GM12875 (cell line): ENCODE measurements at regions not wholly inside any gene's neighbourhood (a gene's known extent, or its start where the extent isn't known, plus 50 kb on each side); places are given as distances from the start of the nearest gene placed in this dataset.
"Not testable (repeated sequence)": the region's sequence is repeated elsewhere in the genome, so short reads cannot be mapped to it uniquely, and the experiment has no call there.

ENCODE experiments used
- H3K4me3 ChIP-seq: one replicate; pipeline ENCODE4 v1.5.1; 2011; ENCODE audit warnings: low read depth, low read length, control low read depth
- TF ChIP-seq, protein P1 (sequence below): IDR thresholded peaks from 2 replicates; pipeline ENCODE4 v1.5.1; 2011; ENCODE audit warnings: low read depth, mild to moderate bottlenecking, control low read depth, inconsistent platforms, low read length, moderate library complexity, borderline replicate concordance; ENCODE audit not compliant: insufficient read depth

- no peak overlapping the region for H3K4me3 ChIP-seq
- TF ChIP-seq, protein P1, sequence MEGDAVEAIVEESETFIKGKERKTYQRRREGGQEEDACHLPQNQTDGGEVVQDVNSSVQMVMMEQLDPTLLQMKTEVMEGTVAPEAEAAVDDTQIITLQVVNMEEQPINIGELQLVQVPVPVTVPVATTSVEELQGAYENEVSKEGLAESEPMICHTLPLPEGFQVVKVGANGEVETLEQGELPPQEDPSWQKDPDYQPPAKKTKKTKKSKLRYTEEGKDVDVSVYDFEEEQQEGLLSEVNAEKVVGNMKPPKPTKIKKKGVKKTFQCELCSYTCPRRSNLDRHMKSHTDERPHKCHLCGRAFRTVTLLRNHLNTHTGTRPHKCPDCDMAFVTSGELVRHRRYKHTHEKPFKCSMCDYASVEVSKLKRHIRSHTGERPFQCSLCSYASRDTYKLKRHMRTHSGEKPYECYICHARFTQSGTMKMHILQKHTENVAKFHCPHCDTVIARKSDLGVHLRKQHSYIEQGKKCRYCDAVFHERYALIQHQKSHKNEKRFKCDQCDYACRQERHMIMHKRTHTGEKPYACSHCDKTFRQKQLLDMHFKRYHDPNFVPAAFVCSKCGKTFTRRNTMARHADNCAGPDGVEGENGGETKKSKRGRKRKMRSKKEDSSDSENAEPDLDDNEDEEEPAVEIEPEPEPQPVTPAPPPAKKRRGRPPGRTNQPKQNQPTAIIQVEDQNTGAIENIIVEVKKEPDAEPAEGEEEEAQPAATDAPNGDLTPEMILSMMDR = no peak
These were observed 658.4 kb downstream of the UQCRFS1 start for GRCh38 chr19:28554321-28555091.

DNA sequence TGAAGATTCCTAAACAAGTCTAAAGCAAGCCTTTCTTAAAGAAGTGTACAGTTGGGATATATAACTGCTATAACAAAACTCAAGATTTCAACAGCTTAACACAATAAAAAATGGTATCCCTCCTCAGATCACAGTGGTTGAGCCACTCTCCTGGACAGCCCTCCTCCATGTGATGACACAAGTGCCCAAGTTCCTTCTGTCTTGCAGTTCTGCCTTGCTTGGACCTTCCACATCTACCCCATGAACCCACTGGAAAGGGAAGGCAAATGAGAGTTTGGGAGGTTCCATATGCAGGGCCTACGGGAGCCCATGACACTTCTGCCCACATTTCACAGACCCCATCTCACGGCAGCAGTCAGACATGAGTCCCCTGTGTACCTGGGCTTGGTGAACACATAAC, 659.2 kb downstream of the UQCRFS1 start:
- TF ChIP-seq, protein P1 = no peak
- H3K4me3 ChIP-seq = no peak overlapping the region

GRCh38 chr19:28553005-28553404, 659.9 kb downstream of the UQCRFS1 start:
- H3K4me3 ChIP-seq = no peak overlapping the region
- TF ChIP-seq, protein P1 = no peak

GRCh38 chr19:28549680-28550277, 663.2 kb downstream of the UQCRFS1 start:
- TF ChIP-seq, protein P1 = no peak
- H3K4me3 ChIP-seq = no peak overlapping the region

- TF ChIP-seq, protein P1 = no peak
- no peak overlapping the region for H3K4me3 ChIP-seq
These were observed 666.7 kb downstream of the UQCRFS1 start for GRCh38 chr19:28546148-28546685.

DNA sequence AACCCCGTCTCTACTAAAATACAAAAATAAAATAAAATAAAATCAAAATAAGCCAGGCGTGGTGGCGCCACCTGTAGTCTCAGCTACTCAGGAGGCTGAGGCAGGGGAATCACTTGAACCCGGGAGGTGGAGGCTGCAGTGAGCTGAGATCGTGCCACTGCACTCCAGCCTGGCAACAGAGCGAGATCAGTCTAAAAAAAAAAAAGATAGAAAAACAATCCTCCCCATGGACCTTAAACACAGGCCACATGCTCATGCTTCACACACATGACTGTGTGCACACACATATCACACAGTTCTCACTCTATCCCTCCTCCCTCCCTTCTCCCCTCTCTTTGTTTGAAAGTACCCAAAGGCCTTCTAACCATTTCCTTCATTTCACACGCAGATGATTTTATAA, 667.6 kb downstream of the UQCRFS1 start:
- not testable (repeated sequence) for H3K4me3 ChIP-seq

- TF ChIP-seq, protein P1 = no peak
These were observed 668.3 kb downstream of the UQCRFS1 start for GRCh38 chr19:28544451-28545261.

More at GRCh38 chr19:28544451-28545261, 668.3 kb downstream of the UQCRFS1 start:
- H3K4me3 ChIP-seq = no peak overlapping the region
